CD4-positive, alpha-beta T cell treated with Interferon alpha-2 for 1 hour (primary cell): ENCODE measurements at regions not wholly inside any gene's neighbourhood (a gene's known extent, or its start where the extent isn't known, plus 50 kb on each side); places are given as distances from the start of the nearest gene placed in this dataset.
"Not testable (repeated sequence)": the region's sequence is repeated elsewhere in the genome, so short reads cannot be mapped to it uniquely, and the experiment has no call there.

Experiments used
- DNase-seq, 2 donors: peaks; one replicate each; pipeline ENCODE4 v3.0.0-alpha.2; 2020 to 2022

DNA sequence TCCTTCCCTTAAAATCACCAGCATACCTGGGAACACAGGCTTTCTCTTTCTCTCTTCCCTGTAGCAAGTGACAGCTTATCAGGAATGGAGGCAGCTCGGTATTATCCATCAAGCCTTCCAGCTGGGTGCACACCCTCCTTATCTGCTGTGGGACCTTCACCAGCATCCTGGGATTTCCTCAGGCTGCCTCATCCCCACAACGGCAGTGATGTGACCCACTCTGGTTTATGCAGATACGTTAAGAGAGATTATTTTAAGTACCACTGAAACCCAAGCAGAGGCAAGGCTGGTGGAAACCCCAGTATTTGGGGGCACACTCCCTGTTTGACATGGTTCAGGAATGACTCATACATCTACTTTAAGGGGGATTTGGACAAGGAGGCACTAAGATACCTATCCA is 192.1 kb downstream of the TM9SF2 start:
- DNase-seq: no peak

- no peak for DNase-seq
Measured at GRCh38 chr13:99692854-99693253, 191.6 kb downstream of the TM9SF2 start.

DNA sequence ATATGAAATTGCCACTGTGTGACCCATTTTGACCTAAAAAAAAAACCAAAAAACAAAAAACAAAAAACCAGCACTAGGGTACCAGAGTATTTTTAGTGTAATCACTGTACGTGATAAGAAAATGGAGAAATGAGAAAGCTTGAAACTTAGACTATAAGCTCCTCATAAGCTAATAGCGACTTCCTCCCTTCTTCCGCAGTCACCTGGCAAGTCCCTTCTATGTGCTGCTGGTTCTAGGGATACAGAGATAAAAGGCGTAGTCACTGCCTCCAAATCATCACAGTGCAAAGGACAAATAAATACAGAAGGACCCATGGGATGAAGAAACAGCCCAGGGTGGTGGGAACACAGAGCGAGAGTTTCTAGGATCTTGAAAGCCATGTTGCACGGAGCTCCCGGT is 190.3 kb downstream of the TM9SF2 start:
- no peak for DNase-seq

DNA sequence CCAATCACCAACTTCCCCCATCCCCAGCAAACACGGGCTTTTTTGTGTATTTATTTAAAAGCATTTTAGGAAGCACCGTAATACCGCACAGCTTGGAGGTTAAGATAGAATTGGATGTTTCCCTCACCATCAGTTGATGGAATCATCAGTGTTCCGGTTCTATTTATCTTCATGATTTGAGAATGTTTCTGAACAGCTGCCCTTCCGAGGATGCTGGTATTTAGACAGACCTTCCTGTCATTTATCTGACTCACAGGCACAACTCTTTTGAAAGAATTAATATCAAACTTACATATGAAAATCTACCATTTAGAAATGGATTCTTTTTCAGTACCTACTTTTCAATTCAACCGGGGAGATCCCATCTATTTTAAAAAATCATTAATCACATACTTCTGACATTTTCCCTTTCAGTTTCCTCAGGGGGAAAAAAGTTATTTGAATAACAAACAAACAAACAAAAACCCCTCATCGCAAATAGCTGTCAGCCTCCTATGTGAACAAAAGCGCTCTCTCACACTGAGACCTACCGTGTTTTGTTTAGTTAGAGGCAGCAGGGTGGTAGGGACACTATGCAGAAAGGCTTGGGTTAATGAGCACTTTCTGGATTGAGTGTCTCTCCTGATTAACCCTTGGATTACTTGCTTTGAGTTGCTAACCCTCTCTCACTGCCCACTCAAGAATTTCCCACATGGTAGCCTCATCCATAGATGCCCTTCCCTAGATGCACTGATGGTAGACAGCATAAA is 189.3 kb downstream of the TM9SF2 start:
- DNase-seq: no peak

GRCh38 chr13:99689955-99690354 is 188.7 kb downstream of the TM9SF2 start:
- no peak for DNase-seq

GRCh38 chr13:99688776-99689175 is 187.5 kb downstream of the TM9SF2 start:
- DNase-seq: no peak

DNA sequence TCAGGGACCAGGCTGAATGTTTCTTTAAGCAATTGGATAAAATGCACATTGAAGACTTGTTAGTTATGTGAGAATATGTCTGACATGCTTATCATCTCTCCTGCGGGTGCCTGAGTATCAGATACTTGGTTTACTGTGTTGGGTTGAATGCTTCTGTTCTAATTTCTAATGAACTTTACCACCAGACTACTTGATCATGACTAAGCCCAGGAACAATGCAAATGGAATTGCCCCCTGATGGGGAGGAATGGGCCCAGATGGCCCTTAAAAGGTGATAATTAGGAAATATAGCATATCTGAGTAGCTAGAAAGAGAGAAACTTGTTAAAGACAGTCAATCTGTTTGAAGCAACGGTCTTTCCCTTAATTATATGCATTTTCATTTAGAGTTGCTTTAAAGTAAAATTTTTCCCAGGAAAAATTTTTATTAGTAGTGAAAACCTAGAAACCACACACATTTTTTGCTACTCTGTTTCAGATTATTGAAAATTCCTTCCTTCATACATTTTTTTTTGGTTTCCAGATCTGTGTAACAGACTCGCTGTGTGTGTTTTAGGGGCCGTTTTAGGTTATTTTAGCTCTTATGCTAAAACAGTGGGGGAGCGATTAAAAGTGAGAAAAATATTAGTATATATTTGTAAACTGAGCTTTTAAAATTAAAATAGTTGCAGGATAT is 186.6 kb downstream of the TM9SF2 start:
- DNase-seq: no peak

DNA sequence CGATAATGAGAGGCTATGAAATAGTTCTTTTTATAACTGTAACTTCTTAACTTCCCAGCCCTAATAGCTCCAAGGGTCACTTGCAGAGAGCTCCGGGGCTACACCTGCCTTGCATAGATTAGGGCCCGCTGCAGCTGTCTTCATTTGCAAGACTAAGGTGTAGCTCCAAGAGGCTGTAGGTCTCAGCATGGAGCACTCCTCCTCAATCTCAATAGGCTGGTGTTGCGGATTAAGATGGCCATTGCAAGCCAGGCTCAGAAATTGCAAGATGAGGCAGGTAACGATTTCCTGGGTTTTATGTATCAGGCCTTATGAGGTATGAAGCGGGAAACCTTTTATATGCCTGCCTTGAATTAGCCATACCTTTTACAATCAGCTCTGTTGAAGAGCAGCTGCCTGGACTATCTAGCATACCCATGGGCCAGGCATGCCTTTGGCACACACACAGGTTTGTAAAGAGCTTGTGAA is 185.7 kb downstream of the TM9SF2 start:
- DNase-seq: no peak

- DNase-seq: no peak
Measured at GRCh38 chr13:99686157-99686572, 184.9 kb downstream of the TM9SF2 start.

DNA sequence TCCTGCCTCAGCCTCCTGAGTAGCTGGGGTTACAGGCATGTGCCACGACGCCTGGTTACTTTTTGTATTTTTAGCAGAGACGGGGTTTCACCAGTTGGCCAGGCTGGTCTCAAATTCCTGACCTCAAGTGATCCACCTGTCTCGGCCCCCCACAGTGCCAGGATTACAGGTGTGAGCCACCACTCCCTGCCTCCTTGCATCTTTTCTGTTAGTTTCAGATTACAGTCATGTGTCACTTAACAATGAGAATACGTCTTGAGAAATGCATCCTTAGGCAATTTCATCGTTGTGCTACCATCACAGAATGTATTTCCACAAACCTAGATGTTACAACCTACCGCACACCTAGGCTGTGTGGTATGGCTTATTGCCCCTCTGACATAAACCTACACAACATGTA is 180.4 kb downstream of the TM9SF2 start:
- no peak for DNase-seq

GRCh38 chr13:99677116-99677951 is 176.1 kb downstream of the TM9SF2 start:
- DNase-seq: no peak

DNA sequence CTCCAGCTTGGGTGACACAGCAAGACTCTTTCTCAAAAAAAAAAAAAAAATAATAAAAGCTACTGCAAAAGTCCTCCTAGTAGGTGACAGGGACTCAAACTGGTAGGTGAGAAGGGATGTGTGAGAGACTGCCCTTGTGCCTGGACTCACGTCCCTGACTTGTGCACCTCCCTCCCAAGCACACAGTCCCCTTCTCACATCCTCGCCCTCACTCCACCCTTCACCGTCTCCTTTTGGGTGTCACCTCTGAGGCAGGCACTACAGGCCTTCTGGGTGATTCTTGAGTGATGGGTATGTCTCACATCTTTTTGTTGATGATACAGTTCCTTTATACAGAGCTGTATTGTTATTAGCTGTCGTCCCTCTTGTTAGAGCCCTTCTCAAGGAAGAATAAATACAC is 170.5 kb downstream of the TM9SF2 start:
- no peak for DNase-seq

DNA sequence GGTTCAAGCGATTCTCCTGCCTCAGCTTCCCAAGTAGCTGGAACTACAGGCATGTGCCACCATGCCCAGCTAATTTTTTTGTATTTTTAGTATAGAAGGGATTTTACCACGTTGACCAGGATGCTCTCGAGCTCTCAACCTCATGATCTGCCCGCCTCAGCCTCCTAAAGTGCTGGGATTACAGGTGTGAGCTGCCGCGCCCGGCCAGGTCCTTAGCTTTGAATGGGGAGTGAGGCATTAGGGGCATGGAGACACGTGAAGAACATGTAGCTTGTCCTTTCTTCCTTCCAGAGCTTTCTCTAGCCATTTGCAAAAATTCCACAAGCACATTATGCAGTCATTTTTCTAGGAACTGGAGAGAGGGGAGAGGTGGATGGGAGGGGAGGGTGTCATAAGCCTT is 167.8 kb downstream of the TM9SF2 start:
- DNase-seq: not testable (repeated sequence)

GRCh38 chr13:99666146-99666805 is 165.0 kb downstream of the TM9SF2 start:
- no peak for DNase-seq

- DNase-seq: no peak
Measured at GRCh38 chr13:99665711-99666110, 164.4 kb downstream of the TM9SF2 start.

DNA sequence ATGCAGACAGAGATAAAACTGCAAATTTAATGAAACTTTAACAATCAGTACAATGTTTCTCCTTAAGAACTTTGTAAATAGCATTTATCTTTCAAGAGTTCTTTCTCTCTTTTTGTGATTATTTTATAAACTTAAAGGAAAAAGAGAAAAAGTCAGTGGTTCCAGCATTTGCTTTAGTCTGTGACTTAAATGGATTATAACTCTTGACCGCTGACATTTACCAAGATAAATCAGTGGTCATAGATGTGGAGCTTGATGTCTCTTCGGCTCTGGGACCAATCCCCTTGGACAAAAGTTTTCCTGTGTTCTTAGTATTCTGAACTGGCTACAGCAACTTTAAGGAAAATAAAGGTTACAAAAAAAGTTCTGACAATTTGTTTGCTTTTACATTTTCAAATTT is 162.6 kb downstream of the TM9SF2 start:
- no peak for DNase-seq

GRCh38 chr13:99663185-99663825 is 162.0 kb downstream of the TM9SF2 start:
- DNase-seq: no peak

DNA sequence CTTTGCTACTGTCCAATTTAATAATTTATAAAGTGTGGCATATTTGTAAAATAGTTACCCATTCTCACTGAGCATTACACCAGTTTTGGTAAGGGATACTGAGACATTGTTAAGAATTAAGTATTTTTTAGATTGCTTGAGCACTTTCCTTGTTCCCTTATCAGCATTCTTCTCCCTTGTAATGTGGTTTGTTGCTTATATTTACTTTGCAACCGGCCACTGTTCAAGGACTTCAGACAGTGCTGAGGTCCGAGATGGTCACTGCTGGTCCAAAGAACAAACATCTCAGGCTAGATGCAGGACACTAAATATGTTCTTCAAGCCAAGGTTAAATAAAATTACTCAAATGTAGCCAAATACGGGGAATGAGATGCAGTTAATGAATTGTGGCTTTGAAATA is 161.4 kb downstream of the TM9SF2 start:
- DNase-seq: no peak

- DNase-seq: no peak
Measured at GRCh38 chr13:99661791-99662190, 160.5 kb downstream of the TM9SF2 start.

- DNase-seq: no peak
Measured at GRCh38 chr13:99659866-99660554, 158.7 kb downstream of the TM9SF2 start.

- DNase-seq: no peak
Measured at GRCh38 chr13:99659226-99659625, 158.0 kb downstream of the TM9SF2 start.
